Hepatocyte (in vitro differentiated cells): ENCODE measurements at regions not wholly inside any gene's neighbourhood (a gene's known extent, or its start where the extent isn't known, plus 50 kb on each side); places are given as distances from the start of the nearest gene placed in this dataset.
A peak's percentile ranks its signal among the peaks of the same experiment; 100 is the strongest.

Source experiments
- DNase-seq: peaks from one replicate; pipeline ENCODE4 v3.0.0-alpha.2; 2016; ENCODE audit warnings: low spot score
- H2AFZ ChIP-seq: fragments of 200-600 bp; sonication (generic); 2 replicates; pipeline ENCODE4 v1.6.0; 2016; ENCODE audit warnings: antibody characterized with exemption, mild to moderate bottlenecking
- H3K27ac ChIP-seq: fragments of 200-600 bp; sonication (generic); 2 replicates; pipeline ENCODE4 v1.5.1; 2016; ENCODE audit warnings: mild to moderate bottlenecking
- H3K27me3 ChIP-seq: fragments of 200-600 bp; sonication (generic); 2 replicates; pipeline ENCODE4 v1.6.1; 2016
- H3K36me3 ChIP-seq: fragments of 200-600 bp; sonication (generic); replicated peaks from 2 replicates; pipeline ENCODE4 v1.5.1; 2016; ENCODE audit warnings: low read depth; ENCODE audit not compliant: insufficient read depth
- H3K4me1 ChIP-seq: fragments of 200-600 bp; sonication (generic); 2 replicates; pipeline ENCODE4 v1.5.1; 2016; ENCODE audit warnings: mild to moderate bottlenecking, moderate library complexity; ENCODE audit not compliant: insufficient read depth
- H3K4me2 ChIP-seq: fragments of 200-600 bp; sonication (generic); 2 replicates; pipeline ENCODE4 v1.6.0; 2016
- H3K4me3 ChIP-seq: fragments of 200-600 bp; sonication (generic); 2 replicates; pipeline ENCODE4 v1.5.1; 2016; ENCODE audit warnings: mild to moderate bottlenecking
- H3K79me2 ChIP-seq: fragments of 200-600 bp; sonication (generic); 2 replicates; pipeline ENCODE4 v1.6.0; 2017; ENCODE audit warnings: mild to moderate bottlenecking
- H3K9me2 ChIP-seq: fragments of 200-600 bp; sonication (generic); replicated peaks from 2 replicates; pipeline ENCODE4 v1.6.0; 2017; ENCODE audit warnings: mild to moderate bottlenecking; ENCODE audit not compliant: insufficient read depth
- H3K9me3 ChIP-seq: fragments of 200-600 bp; sonication (generic); 2 replicates; pipeline ENCODE4 v1.5.1; 2016; ENCODE audit warnings: low read depth, mild to moderate bottlenecking
- H4K20me1 ChIP-seq: fragments of 200-600 bp; sonication (generic); 2 replicates; pipeline ENCODE4 v1.6.0; 2016; ENCODE audit warnings: mild to moderate bottlenecking; ENCODE audit not compliant: insufficient read depth, poor library complexity, severe bottlenecking
- EZH2 ChIP-seq: fragments of 200-600 bp; sonication (generic); IDR thresholded peaks from 2 replicates; pipeline ENCODE4 v1.6.1; 2016; ENCODE audit warnings: antibody characterized with exemption, mild to moderate bottlenecking, borderline replicate concordance
- EZH2phosphoT487 ChIP-seq: fragments of 200-600 bp; sonication (generic); IDR thresholded peaks from one replicate; pipeline ENCODE4 v1.6.1; 2018; ENCODE audit warnings: antibody characterized with exemption, mild to moderate bottlenecking, low read depth, moderate library complexity; ENCODE audit not compliant: unreplicated experiment, severe bottlenecking
- WGBS: methylation state at CpG from one replicate; pipeline ENCODE4 v1.1.6; 2016; ENCODE audit warnings: low lambda C conversion rate; ENCODE audit errors: missing lambda C conversion rate; 5-methylcytosine and 5-hydroxymethylcytosine counted together
- TF ChIP-seq, protein P1 (sequence below): fragments of 200-600 bp; sonication (generic); IDR thresholded peaks from 2 replicates; pipeline ENCODE4 v1.5.1; 2016; ENCODE audit warnings: antibody characterized with exemption, mild to moderate bottlenecking; ENCODE audit not compliant: poor library complexity

DNA sequence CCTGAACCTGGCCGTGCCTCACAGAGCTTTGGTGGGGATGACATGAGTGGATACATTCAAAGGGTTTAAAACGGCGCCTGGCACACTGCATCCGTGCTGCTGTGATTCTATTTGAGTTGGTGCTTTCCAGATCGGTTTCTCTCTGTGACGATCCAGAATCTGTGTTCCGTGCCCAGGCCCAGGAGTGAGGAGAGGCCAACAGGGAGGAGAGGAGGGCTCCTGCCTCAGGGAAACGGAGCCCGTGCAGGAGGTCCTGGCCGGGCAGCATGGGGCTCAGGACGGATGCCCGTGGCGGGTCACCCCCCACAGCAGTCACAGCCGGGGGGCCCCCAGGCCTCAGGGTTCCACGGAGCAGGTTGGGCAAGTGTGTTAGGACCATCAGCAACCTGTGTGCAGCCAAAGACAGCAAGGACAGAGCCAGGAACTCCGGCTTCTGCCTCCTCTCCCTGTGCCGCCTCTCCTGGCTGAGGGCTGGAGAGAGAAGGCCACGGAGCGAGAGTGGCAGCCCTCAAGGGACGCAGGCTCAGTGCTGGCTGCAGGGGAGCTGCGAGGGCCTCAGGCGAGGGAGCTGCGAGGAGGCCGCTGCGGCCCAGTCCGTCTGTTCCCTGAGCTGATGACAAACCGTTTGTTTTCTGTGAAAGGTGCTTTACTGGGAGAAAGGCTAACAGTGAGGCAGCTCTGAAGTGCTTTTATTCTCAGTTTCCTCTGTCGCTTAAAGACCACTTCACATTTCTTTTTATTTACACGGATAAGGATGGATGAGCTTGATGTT, 99.3 kb downstream of the METRNL start:
- TF ChIP-seq EZH2 (no peak), EZH2phosphoT487 (no peak)
- TF ChIP-seq, protein P1, sequence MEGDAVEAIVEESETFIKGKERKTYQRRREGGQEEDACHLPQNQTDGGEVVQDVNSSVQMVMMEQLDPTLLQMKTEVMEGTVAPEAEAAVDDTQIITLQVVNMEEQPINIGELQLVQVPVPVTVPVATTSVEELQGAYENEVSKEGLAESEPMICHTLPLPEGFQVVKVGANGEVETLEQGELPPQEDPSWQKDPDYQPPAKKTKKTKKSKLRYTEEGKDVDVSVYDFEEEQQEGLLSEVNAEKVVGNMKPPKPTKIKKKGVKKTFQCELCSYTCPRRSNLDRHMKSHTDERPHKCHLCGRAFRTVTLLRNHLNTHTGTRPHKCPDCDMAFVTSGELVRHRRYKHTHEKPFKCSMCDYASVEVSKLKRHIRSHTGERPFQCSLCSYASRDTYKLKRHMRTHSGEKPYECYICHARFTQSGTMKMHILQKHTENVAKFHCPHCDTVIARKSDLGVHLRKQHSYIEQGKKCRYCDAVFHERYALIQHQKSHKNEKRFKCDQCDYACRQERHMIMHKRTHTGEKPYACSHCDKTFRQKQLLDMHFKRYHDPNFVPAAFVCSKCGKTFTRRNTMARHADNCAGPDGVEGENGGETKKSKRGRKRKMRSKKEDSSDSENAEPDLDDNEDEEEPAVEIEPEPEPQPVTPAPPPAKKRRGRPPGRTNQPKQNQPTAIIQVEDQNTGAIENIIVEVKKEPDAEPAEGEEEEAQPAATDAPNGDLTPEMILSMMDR: no peak
- no peak overlapping the region for H2AFZ ChIP-seq
- H3K4me2 ChIP-seq: no peak overlapping the region
- 89% methylated on average over 29 of the region's 29 CpGs for WGBS
- H3K9me3 ChIP-seq: no peaks in the 10 kb centered on the region
- no peak overlapping the region for H3K27ac ChIP-seq
- no peak overlapping the region for H3K4me3 ChIP-seq
- no peaks in the 10 kb centered on the region for H3K79me2 ChIP-seq
- no peaks in the 10 kb centered on the region for H3K27me3 ChIP-seq
- H3K4me1 ChIP-seq: peaks cover 13% of the 10 kb centered on the region
- H4K20me1 ChIP-seq: no peaks in the 10 kb centered on the region
- no peaks in the 10 kb centered on the region for H3K36me3 ChIP-seq
- no peaks in the 10 kb centered on the region for H3K9me2 ChIP-seq
- peak; percentile 4 for DNase-seq

DNA sequence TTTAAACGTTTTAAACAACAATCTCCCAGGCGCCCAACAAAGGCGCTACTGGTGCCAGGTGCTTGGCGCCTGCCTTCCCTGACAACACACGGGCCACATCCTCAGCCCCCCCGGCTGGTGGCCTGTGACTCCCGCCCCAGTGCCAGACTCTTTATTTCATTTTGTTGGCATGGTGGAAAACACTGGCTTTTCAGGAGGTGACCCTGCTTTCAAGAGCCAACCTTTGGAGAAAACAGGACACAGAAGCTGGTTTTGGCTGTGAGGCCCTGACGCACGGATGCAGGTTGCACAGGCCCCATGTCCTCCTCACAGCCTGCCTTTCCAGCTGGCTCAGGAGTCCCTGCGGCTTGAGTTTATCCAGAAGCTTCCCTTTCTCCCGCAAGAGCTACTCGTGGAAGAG, 100.0 kb downstream of the METRNL start:
- Histone ChIP-seq H2AFZ (no peak overlapping the region), H3K4me1 (peaks cover 14% of the 10 kb centered on the region), H3K9me3 (no peaks in the 10 kb centered on the region), H3K36me3 (no peaks in the 10 kb centered on the region), H3K9me2 (no peaks in the 10 kb centered on the region), H3K79me2 (no peaks in the 10 kb centered on the region), H4K20me1 (no peaks in the 10 kb centered on the region), H3K4me2 (no peak overlapping the region), H3K4me3 (no peak overlapping the region), H3K27ac (no peak overlapping the region), H3K27me3 (no peaks in the 10 kb centered on the region)
- 82% methylated on average over 12 of the region's 12 CpGs for WGBS
- TF ChIP-seq, protein P1: no peak
- no peak for TF ChIP-seq EZH2phosphoT487
- no peak for TF ChIP-seq EZH2
- DNase-seq: peak; percentile 2

DNA sequence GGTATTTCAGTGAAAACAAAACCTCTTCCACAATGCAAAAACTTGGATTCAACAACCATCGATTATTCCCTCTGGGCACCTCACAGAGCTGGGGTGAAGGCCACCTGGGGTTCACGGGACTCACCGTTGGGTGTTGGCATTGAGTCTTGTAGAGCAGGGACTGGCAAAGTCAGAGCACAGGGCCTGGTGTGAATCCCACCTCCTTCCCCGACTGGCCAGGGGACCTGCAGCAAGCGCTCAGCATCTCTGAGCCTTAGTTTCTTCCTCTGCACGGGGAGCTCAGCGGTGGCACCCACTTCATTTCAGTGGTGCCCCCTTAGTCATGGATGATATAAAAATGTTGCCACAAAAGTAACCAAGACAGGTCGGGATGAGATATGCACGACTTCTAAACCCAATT, 100.4 kb downstream of the METRNL start:
- no peaks in the 10 kb centered on the region for H3K9me3 ChIP-seq
- WGBS: 94% methylated on average over 9 of the region's 9 CpGs
- DNase-seq: peak; percentile 1

More for the DNA sequence above, 100.4 kb downstream of the METRNL start:
- H3K79me2 ChIP-seq: no peaks in the 10 kb centered on the region
- no peak overlapping the region for H3K4me2 ChIP-seq
- no peaks in the 10 kb centered on the region for H4K20me1 ChIP-seq
- H2AFZ ChIP-seq: no peak overlapping the region
- H3K36me3 ChIP-seq: no peaks in the 10 kb centered on the region
- no peak overlapping the region for H3K27ac ChIP-seq
- H3K27me3 ChIP-seq: no peaks in the 10 kb centered on the region
- TF ChIP-seq EZH2: no peak
- TF ChIP-seq EZH2phosphoT487: no peak
- TF ChIP-seq, protein P1: no peak
- no peaks in the 10 kb centered on the region for H3K9me2 ChIP-seq
- no peak overlapping the region for H3K4me3 ChIP-seq
- H3K4me1 ChIP-seq: peaks cover 14% of the 10 kb centered on the region
